IgD-negative memory B cell (primary cell): ENCODE measurements at regions not wholly inside any gene's neighbourhood (a gene's known extent, or its start where the extent isn't known, plus 50 kb on each side); places are given as distances from the start of the nearest gene placed in this dataset.
"Not testable (repeated sequence)": the region's sequence is repeated elsewhere in the genome, so short reads cannot be mapped to it uniquely, and the experiment has no call there.

Experiments
- H3K27ac Mint-ChIP-seq, 3 donors: one replicate each; pipeline ENCODE4 v1.8.0; 2020 to 2022; ENCODE audit warnings: mild to moderate bottlenecking in 3 of 3, mixed read lengths in 3 of 3, moderate library complexity in 1 of 3
- H3K27me3 Mint-ChIP-seq: one replicate; pipeline ENCODE4 v1.8.0; 2021; ENCODE audit warnings: mixed read lengths
- H3K36me3 Mint-ChIP-seq: one replicate; pipeline ENCODE4 v1.8.0; 2020; ENCODE audit warnings: mild to moderate bottlenecking, mixed read lengths
- H3K4me1 Mint-ChIP-seq, 3 donors: one replicate each; pipeline ENCODE4 v1.8.0; 2020 to 2022; ENCODE audit warnings: mixed read lengths in 3 of 3, mild to moderate bottlenecking in 1 of 3
- H3K4me3 Mint-ChIP-seq, 4 donors: one replicate each; pipeline ENCODE4 v1.8.0; 2020 to 2022; ENCODE audit warnings: mild to moderate bottlenecking in 4 of 4, mixed read lengths in 4 of 4, moderate library complexity in 3 of 4
- H3K9me3 Mint-ChIP-seq, 3 donors: one replicate each; pipeline ENCODE4 v1.8.0; 2020 to 2021; ENCODE audit warnings: mixed read lengths in 3 of 3, mild to moderate bottlenecking in 1 of 3

DNA sequence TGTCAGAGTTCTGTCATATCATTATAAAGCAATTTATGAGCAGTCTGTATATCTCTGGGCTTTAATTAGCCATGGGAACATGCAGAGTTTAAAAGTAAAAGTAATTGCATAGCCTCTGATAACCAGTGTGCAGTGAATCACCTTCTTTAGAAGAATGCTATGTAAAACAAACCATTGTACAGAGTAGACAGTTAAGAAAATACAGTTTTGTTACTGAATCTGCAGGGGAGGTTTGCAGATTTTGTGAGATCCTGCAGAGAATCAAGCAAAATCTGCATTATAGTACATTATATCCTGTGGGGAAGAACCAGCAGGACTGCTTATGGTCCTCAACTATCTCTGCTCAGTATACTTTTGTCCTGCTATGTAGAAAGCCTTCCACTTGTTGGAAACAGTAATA is 396.2 kb upstream of the NAALADL2 start:
- H3K27ac Mint-ChIP-seq: no peak overlapping the region
- no peaks in the 10 kb centered on the region for H3K27me3 Mint-ChIP-seq
- H3K4me1 Mint-ChIP-seq: no peaks in the 10 kb centered on the region

DNA sequence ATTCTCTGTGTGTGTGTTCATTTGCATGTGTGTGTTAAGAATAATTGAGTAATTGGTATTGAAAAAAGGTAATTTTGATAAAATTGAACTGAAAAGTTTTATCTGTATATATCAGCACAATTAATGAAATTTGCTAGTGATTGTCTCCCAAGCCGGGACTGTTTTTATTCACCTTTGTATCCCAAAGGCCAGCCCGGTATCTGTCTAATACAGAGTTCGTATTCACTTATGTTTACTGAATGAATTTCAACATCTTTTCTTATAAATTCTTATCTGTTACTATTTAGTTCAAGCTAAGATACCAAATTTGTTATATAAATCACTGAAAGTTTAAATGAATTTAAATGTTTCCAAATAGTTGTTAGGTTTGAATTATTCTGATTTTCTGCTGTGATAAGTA is 394.0 kb upstream of the NAALADL2 start:
- no peak overlapping the region for H3K27ac Mint-ChIP-seq
- H3K4me3 Mint-ChIP-seq: no peak overlapping the region
- peaks cover 0 to 7% (median 4%) of the 10 kb centered on the region in 3 donors for H3K9me3 Mint-ChIP-seq
- no peaks in the 10 kb centered on the region for H3K4me1 Mint-ChIP-seq
- no peaks in the 10 kb centered on the region for H3K36me3 Mint-ChIP-seq
- no peaks in the 10 kb centered on the region for H3K27me3 Mint-ChIP-seq

More for the DNA sequence above, 396.2 kb upstream of the NAALADL2 start:
- no peak overlapping the region for H3K4me3 Mint-ChIP-seq
- no peaks in the 10 kb centered on the region for H3K36me3 Mint-ChIP-seq
- peaks cover 0 to 8% (median under 1%) of the 10 kb centered on the region in 3 donors for H3K9me3 Mint-ChIP-seq

DNA sequence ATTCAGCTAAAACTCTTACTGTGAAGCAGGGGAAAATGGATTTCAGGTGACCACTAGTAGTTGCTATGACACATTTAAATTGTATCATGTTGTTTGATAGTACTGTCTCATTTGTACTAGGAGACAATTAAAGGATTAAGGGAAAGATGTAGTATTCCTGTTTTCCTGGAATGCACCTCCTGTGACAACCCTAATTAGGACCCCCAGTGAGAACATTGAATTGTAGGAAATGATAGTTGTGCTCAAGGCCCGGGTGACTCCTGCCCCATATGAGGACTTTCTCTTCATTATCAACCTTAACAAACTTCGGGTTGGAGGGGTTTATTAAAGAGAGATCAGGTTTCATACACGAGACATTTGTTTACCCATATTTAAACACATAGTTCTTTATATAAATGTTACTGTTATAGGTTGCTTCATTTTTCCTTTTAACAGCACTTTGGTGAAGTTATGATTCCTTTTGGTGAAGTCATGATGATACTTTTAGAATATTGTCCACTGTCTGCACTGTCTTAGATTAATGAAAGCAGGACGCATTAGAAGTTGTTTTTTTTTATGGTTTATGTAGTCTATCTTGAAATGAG is 392.6 kb upstream of the NAALADL2 start:
- Mint-ChIP-seq H3K27ac (no peak overlapping the region), H3K36me3 (peaks cover 2% of the 10 kb centered on the region), H3K4me1 (no peaks in the 10 kb centered on the region), H3K9me3 (peaks cover 0 to 7% (median 4%) of the 10 kb centered on the region in 3 donors), H3K27me3 (no peaks in the 10 kb centered on the region), H3K4me3 (no peak overlapping the region)

DNA sequence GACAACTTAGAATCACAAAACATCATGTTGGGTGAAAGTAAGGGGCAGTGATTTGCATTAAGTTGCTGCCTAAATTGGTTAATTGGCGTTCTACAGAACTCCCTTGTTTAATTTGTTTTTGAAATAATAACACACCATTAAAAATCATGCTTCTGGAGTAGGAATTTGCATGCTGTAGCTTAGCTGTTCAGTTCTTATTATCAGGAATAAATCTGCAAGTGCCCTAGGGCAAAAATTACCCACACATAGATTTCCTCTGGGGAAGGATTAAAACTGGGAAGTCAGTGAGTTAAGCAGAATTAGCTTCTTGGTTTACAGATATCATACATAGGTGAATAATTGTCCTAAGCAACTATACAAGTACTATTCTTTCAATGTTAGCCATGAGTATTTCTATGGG is 381.6 kb upstream of the NAALADL2 start:
- Mint-ChIP-seq H3K27me3 (no peaks in the 10 kb centered on the region), H3K9me3 (peaks cover 0 to 7% (median 3%) of the 10 kb centered on the region in 3 donors), H3K36me3 (no peaks in the 10 kb centered on the region), H3K4me3 (no peak overlapping the region), H3K27ac (no peak overlapping the region), H3K4me1 (no peaks in the 10 kb centered on the region)

DNA sequence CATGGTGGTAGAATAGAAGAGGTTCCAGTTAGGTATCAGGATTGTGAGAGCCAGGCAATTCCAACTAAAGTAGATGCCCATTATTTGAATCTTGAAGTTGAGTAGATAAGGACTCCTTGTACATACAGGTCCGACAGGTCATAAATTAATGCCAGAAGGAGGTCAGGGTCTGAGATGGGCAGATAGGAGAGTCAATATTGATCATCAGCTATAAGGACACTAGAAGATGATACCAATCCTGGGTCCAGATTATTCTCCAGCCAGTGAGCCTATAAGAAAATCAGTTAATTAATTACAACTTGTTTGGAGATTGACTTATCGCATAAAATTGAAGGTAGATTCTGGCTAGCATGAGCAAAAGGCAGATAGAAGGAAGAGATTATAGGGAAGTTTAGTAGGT is 378.4 kb upstream of the NAALADL2 start:
- H3K4me1 Mint-ChIP-seq: no peaks in the 10 kb centered on the region
- no peaks in the 10 kb centered on the region for H3K27me3 Mint-ChIP-seq
- H3K4me3 Mint-ChIP-seq: no peak overlapping the region
- no peaks in the 10 kb centered on the region for H3K36me3 Mint-ChIP-seq
- H3K9me3 Mint-ChIP-seq: peaks cover 3 to 9% (median 3%) of the 10 kb centered on the region in 3 donors
- no peak overlapping the region for H3K27ac Mint-ChIP-seq

DNA sequence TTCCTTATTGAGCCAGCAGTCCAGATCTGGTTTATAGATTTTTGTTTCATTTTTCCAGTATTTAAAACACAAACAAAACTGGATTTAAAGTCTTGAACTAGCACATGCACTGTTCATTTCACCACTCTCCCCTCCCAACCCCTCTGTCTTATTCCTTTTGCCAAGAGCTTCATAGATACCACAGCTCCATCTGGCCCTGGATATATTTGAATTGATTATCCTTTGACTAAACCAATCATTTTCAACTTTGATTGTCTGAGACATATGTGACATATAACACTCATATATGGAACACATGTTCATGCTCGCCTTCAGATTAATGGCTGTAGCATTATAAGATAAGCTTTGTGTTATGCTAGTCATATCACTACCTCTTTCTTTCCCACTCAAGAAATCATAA is 376.6 kb upstream of the NAALADL2 start:
- Mint-ChIP-seq H3K4me1 (no peaks in the 10 kb centered on the region), H3K9me3 (peaks cover 6 to 9% (median 6%) of the 10 kb centered on the region in 3 donors), H3K36me3 (no peaks in the 10 kb centered on the region), H3K27me3 (no peaks in the 10 kb centered on the region), H3K4me3 (no peak overlapping the region), H3K27ac (no peak overlapping the region)

DNA sequence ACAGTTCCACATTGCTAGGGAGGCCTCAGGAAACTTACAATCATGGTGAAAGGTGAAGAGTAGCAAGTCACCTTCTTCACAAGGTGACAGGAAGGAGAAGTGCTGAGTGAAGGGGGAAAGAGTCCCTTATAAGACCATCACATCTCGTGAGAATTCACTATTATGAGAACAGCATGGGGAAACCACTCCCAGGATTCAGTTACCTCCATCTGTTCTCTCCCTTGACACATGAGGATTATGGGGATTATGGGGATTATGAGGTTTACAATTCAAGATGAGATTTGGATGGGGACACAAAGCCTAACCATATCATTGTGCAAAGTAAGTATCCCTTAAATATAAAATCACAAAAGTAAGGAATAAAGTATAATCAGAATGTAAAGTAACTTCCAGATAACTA is 375.9 kb upstream of the NAALADL2 start:
- H3K9me3 Mint-ChIP-seq: peaks cover 6 to 12% (median 8%) of the 10 kb centered on the region in 3 donors
- H3K4me3 Mint-ChIP-seq: no peak overlapping the region
- no peaks in the 10 kb centered on the region for H3K36me3 Mint-ChIP-seq
- no peak overlapping the region for H3K27ac Mint-ChIP-seq
- no peaks in the 10 kb centered on the region for H3K4me1 Mint-ChIP-seq
- H3K27me3 Mint-ChIP-seq: no peaks in the 10 kb centered on the region

DNA sequence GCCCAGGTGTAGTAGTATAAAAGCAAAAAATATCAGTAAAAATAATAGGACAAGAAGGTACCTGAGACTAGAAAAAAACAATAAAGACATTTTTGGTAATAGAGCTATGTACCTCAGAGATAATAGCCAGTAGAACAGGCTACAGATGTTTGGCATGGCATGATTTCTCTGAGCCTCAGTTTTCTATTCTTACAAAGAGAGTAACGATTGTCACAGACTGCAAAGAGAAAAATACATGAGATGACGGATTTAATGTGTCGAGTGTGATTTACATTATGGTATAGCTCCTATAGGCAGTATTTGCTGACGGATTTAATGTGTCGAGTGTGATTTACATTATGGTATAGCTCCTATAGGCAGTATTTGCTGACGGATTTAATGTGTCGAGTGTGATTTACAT is 375.3 kb upstream of the NAALADL2 start:
- not testable (repeated sequence) for H3K4me1 Mint-ChIP-seq, H3K27me3 Mint-ChIP-seq, H3K36me3 Mint-ChIP-seq, H3K27ac Mint-ChIP-seq, H3K4me3 Mint-ChIP-seq
- H3K9me3 Mint-ChIP-seq: peaks cover 6 to 13% (median 12%) of the 10 kb centered on the region in 3 donors

DNA sequence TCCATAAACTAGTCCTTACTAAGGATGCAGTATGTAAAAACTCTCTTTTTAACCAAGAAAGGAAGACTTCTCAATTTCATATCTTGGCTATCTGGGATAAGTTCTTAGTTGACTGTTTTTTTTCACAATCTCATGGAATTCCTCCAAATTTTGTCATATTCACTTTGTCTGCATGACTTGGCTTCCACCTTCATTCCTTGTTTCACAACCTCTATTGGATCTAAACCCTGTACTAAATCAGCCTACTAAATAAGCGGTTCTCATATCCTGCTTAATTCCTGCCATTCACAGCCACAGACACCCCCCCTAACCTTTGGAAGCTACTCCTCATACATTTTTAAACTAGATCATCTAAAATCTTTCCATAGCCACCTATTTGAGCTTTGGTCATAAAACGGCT is 370.6 kb upstream of the NAALADL2 start:
- Mint-ChIP-seq H3K27ac (peak overlapping the region in 1 of 3 donors; percentile 36), H3K4me3 (no peak overlapping the region), H3K36me3 (no peaks in the 10 kb centered on the region), H3K27me3 (no peaks in the 10 kb centered on the region), H3K4me1 (no peaks in the 10 kb centered on the region), H3K9me3 (peaks cover 3 to 10% (median 9%) of the 10 kb centered on the region in 3 donors)

DNA sequence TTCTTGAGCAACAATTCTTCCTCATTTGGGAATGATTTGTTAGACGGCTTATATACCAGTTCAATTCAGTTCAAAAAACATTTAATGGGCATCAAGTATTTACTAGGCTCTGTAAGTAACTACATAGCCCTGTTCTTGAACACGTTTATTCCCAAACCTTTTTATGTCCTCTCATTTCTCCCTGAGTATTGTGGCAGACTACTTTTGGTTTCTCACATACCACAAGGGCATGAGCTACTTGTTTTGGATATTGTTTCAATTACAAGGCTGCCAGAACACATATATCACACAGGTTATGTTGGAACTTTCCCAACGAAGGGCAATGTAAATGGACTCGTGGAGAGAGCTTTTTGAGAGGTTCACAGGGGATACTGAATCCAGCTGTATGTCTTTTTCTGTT is 363.8 kb upstream of the NAALADL2 start:
- Mint-ChIP-seq H3K9me3 (peaks cover 0 to 3% (median 0%) of the 10 kb centered on the region in 3 donors), H3K4me3 (no peak overlapping the region), H3K27me3 (no peaks in the 10 kb centered on the region), H3K27ac (no peak overlapping the region), H3K4me1 (no peaks in the 10 kb centered on the region), H3K36me3 (no peaks in the 10 kb centered on the region)

DNA sequence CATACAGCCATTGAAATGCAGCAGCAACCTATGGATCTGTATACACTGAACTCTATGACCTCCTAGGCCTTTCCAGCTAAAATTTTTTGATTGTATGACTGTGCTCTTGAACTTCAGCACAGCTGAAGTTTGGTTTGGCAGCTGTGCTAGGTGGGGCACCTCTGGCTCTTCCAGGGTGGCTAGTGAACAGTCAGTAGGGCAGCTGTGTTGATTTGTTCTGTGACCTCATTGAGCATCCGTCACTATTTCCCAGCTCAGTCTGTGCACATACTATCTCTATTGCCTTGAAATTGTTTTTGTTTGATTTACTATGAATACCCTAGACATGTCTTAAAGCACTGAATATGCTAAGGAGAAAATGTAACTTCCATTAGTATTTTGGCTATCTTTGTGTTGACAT is 363.2 kb upstream of the NAALADL2 start:
- no peaks in the 10 kb centered on the region for H3K4me1 Mint-ChIP-seq
- H3K36me3 Mint-ChIP-seq: no peaks in the 10 kb centered on the region
- no peak overlapping the region for H3K4me3 Mint-ChIP-seq
- H3K9me3 Mint-ChIP-seq: peaks cover 0 to 3% (median 0%) of the 10 kb centered on the region in 3 donors
- no peaks in the 10 kb centered on the region for H3K27me3 Mint-ChIP-seq
- H3K27ac Mint-ChIP-seq: no peak overlapping the region

DNA sequence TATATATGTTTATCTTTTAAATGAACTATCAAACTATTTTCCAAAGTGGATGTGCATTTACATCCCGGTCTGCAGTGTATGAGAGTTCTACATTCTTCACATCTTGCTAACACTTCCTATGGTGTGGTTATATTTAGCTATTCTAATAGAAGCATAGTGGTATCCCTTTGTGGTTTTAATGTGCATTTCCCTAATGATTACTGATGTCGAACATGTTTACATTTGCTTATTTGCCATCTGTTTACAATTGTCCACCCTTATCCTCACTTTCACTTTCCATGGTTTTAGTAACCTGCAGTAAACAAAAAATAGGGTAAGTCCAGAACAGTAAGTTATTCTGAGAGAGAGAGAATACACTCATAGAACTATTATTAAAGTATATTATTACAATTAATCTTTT is 360.5 kb upstream of the NAALADL2 start:
- Mint-ChIP-seq H3K27ac (no peak overlapping the region), H3K27me3 (no peaks in the 10 kb centered on the region), H3K36me3 (no peaks in the 10 kb centered on the region), H3K4me3 (no peak overlapping the region), H3K9me3 (peaks cover 0 to 3% (median 0%) of the 10 kb centered on the region in 3 donors), H3K4me1 (no peaks in the 10 kb centered on the region)

DNA sequence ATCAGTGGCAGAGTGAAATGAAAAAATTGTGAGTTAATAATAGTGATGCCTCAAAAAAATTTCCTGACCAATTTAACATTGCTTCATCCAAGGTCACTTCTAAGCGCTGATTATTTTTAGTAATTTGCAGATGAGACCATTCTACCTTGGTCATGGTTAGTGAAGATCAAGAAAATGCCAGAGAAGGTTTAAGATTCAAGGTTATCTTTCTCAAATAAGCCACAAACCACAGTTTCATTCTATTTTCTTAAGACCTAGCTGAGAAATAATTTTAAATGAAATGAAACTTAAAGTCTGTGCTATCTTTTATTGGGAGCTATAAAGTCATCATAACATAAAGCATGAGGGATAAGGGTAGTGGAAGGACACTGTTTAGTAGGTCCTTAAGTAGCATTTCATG is 353.9 kb upstream of the NAALADL2 start:
- H3K27me3 Mint-ChIP-seq: no peaks in the 10 kb centered on the region
- H3K27ac Mint-ChIP-seq: no peak overlapping the region
- no peaks in the 10 kb centered on the region for H3K4me1 Mint-ChIP-seq
- H3K9me3 Mint-ChIP-seq: peaks cover 0 to 3% (median 2%) of the 10 kb centered on the region in 3 donors
- no peaks in the 10 kb centered on the region for H3K36me3 Mint-ChIP-seq
- no peak overlapping the region for H3K4me3 Mint-ChIP-seq

DNA sequence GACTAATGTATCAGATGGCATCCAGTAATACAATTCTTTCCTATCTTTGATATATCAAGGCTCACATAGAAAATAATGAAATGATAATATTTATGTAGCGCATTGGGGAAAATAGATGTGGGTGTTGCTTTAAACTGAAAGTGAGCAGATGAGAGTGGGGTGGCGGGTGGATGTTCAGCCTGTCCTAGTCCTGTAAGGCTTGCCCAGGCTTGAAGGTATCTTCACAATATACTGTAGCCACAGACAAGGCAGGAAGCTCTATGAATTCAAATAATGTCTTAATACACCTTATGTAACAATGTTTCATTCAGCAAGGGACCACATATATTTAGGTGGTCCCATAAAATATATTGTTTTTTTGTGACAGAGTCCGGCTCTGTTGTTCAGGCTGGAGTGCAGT is 334.9 kb upstream of the NAALADL2 start:
- H3K9me3 Mint-ChIP-seq: peaks cover 7 to 8% (median 8%) of the 10 kb centered on the region in 3 donors
- H3K27ac Mint-ChIP-seq: no peak overlapping the region
- no peaks in the 10 kb centered on the region for H3K36me3 Mint-ChIP-seq
- H3K27me3 Mint-ChIP-seq: no peaks in the 10 kb centered on the region
- no peak overlapping the region for H3K4me3 Mint-ChIP-seq
- no peaks in the 10 kb centered on the region for H3K4me1 Mint-ChIP-seq

DNA sequence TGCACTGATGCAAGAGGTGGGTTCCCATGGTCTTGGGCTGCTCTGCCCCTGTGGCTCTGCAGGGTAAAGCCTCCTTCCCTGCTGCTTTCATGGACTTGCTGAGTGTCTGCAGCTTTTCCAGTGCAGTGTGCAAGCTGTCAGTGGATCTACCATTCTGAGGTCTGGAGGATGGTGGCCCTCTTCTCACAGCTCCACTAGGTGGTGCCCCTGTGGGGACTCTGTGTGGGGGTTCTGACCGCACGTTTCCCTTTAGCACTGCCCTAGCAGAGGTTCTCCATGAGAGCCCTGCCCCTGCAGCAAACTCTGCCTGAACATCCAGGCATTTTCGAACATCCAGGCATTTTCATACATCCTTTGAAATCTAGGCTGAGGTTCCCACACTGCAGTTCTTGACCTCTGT is 329.8 kb upstream of the NAALADL2 start:
- Mint-ChIP-seq H3K9me3 (peaks cover 4 to 11% (median 7%) of the 10 kb centered on the region in 3 donors), H3K27me3 (no peaks in the 10 kb centered on the region), H3K4me3 (no peak overlapping the region), H3K4me1 (no peaks in the 10 kb centered on the region), H3K27ac (no peak overlapping the region), H3K36me3 (no peaks in the 10 kb centered on the region)

DNA sequence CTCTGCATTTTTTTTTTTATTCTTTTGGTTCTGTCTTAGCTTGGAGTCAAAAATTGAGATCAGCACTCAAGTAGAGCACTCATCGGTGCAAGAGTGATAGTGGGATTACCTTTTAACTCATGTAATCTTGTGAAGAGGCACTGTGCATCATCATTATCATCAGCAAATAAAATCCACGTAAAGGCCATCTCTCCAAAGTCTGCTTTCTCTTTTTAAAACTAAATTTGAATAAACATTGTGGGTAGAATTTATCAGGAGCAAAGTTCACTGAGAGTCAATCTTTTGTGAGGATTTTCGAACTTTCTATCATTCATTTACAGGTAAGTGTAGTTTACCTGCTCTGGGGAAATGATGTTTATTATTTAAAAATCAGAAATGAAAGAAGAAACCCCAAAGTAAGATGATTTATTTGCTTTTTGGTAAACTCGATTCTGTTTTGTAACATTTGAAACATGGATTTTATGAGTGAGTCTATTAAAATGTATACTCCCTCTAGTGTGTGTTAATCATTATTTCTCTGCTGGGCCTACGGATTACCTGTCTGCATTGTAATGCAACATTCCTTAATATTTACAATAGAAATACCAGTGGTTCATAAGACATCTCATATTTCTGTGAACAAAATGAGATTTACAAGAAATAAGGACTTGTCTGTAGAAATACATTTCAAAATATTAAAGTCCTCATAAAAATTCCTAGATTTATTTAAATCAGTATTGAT is 327.7 kb upstream of the NAALADL2 start:
- no peaks in the 10 kb centered on the region for H3K4me1 Mint-ChIP-seq
- H3K27me3 Mint-ChIP-seq: no peaks in the 10 kb centered on the region
- H3K36me3 Mint-ChIP-seq: no peaks in the 10 kb centered on the region
- no peak overlapping the region for H3K4me3 Mint-ChIP-seq
- peaks cover 1 to 9% (median 7%) of the 10 kb centered on the region in 3 donors for H3K9me3 Mint-ChIP-seq
- no peak overlapping the region for H3K27ac Mint-ChIP-seq
